ENCODE measurements at regions not wholly inside any gene's neighbourhood (a gene's known extent, or its start where the extent isn't known, plus 50 kb on each side); places are given as distances from the start of the nearest gene placed in this dataset.
A peak's percentile ranks its signal among the peaks of the same experiment; 100 is the strongest.

DNA sequence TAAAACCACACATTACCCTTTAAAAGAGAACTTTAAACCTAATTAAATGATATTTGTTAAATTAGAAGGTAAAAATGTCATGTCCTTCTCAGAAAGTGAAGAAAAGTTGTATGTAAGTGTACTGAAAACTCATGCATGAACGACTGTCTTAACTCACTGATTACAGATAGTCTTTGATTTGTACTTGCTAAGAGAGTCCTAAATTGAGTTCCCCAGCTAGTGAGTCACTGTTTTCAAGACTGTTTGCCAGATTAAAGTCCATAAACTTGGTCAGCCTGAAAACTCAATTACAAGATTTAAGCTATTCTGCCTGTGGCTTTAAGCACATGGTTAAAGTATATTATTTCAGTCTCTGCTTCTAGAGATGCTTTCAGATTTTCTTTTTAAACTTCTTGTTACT, 124.9 kb upstream of the ZCCHC13 start:
- Mint-ChIP-seq H3K4me1 (ENCODE audit: low read depth) (peaks cover 35% of the 10 kb centered on the region), H3K9me3 (ENCODE audit: low read depth) (peaks cover 14% of the 10 kb centered on the region), H3K36me3 (ENCODE audit: insufficient read depth) (peaks cover 12% of the 10 kb centered on the region), H3K4me3 (ENCODE audit: low read depth) (no peak overlapping the region), H3K27me3 (no peaks in the 10 kb centered on the region), H3K27ac (peak overlapping the region; percentile 76)
- TF ChIP-seq, protein P1, sequence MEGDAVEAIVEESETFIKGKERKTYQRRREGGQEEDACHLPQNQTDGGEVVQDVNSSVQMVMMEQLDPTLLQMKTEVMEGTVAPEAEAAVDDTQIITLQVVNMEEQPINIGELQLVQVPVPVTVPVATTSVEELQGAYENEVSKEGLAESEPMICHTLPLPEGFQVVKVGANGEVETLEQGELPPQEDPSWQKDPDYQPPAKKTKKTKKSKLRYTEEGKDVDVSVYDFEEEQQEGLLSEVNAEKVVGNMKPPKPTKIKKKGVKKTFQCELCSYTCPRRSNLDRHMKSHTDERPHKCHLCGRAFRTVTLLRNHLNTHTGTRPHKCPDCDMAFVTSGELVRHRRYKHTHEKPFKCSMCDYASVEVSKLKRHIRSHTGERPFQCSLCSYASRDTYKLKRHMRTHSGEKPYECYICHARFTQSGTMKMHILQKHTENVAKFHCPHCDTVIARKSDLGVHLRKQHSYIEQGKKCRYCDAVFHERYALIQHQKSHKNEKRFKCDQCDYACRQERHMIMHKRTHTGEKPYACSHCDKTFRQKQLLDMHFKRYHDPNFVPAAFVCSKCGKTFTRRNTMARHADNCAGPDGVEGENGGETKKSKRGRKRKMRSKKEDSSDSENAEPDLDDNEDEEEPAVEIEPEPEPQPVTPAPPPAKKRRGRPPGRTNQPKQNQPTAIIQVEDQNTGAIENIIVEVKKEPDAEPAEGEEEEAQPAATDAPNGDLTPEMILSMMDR (IDR thresholded peaks at IDR 0.05; ENCODE audit: unreplicated experiment), result no peak
- DNase-seq (ENCODE audit: low spot score, unreplicated experiment), result no peak

DNA sequence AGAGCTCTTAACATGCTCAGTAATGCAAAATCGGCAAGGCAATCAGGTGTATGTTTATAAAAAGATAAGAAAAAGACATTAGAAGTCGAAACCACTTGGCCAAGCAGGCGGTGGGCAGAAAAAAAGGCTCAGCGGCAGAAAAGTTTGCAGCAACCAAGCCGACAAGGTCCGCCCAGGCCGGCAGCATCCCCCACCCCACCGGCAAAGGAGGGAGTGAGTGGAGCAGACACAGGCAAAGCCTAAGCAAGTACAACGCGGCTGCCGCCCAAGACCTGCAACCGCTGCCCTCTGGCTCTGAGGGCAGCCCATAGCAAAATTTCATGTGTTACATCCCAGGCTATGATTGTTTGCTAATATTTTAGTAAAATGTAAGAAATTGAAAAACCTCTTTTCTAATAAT, 125.4 kb upstream of the ZCCHC13 start:
- Mint-ChIP-seq H3K27me3 (no peaks in the 10 kb centered on the region), H3K9me3 (ENCODE audit: low read depth) (peaks cover 14% of the 10 kb centered on the region), H3K4me1 (ENCODE audit: low read depth) (peaks cover 35% of the 10 kb centered on the region), H3K36me3 (ENCODE audit: insufficient read depth) (peaks cover 14% of the 10 kb centered on the region), H3K27ac (peak overlapping the region; percentile 76), H3K4me3 (ENCODE audit: low read depth) (peak overlapping the region; percentile 12)
- DNase-seq (ENCODE audit: low spot score, unreplicated experiment), result no peak
- TF ChIP-seq, protein P1 (IDR thresholded peaks at IDR 0.05; ENCODE audit: unreplicated experiment), result no peak

DNA sequence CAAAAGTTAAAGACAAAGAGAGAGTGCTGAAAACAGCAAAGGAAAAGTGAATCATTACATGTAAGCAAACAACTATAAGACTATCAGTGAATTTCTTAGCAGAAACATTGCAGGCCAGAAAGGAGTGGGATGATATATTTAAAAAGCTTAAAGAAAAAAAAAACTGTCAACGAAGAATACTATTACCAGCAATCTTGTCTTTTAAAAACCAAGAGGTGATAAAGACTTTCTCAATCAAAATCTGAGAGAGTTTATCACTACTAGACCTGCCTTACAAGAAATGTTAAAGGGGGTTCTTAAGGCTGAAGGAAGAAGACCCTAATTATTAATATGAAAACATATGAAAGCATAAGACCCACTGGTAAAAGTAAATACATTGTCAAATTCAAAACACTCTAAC, 132.5 kb upstream of the ZCCHC13 start:
- DNase-seq (ENCODE audit: low spot score, unreplicated experiment), result no peak
- peaks cover 34% of the 10 kb centered on the region for H3K36me3 Mint-ChIP-seq (ENCODE audit: insufficient read depth)
- no peaks in the 10 kb centered on the region for H3K27me3 Mint-ChIP-seq
- no peaks in the 10 kb centered on the region for H3K4me1 Mint-ChIP-seq (ENCODE audit: low read depth)
- H3K27ac Mint-ChIP-seq, result no peak overlapping the region
- peaks cover 42% of the 10 kb centered on the region for H3K9me3 Mint-ChIP-seq (ENCODE audit: low read depth)
- TF ChIP-seq, protein P1 (IDR thresholded peaks at IDR 0.05; ENCODE audit: unreplicated experiment), result no peak
- no peak overlapping the region for H3K4me3 Mint-ChIP-seq (ENCODE audit: low read depth)

DNA sequence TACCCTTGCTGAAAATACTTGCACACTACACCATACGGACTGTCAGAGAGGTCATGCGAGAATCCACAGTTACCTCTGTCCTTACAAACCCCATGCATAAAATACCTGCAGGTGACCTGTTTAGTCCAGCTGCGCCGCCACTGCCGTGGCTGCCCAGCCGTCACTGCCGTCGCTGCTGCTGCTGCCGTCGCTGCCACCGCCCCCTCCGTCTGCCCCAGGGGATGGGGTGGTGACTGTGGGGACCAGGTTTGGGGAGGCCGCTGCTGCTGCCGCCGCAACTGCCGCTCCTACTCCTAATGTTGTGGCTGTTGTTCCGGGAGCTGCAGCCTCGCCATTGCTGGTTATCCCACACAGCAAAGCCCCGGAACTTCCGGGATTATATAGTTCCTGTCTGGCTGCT, 141.8 kb upstream of the ZCCHC13 start:
- Mint-ChIP-seq H3K4me1 (ENCODE audit: low read depth) (no peaks in the 10 kb centered on the region), H3K4me3 (ENCODE audit: low read depth) (no peak overlapping the region), H3K36me3 (ENCODE audit: insufficient read depth) (peaks cover 24% of the 10 kb centered on the region), H3K9me3 (ENCODE audit: low read depth) (peaks cover 27% of the 10 kb centered on the region), H3K27ac (no peak overlapping the region), H3K27me3 (no peaks in the 10 kb centered on the region)
- TF ChIP-seq, protein P1 (IDR thresholded peaks at IDR 0.05; ENCODE audit: unreplicated experiment), result no peak
- no peak for DNase-seq (ENCODE audit: low spot score, unreplicated experiment)

DNA sequence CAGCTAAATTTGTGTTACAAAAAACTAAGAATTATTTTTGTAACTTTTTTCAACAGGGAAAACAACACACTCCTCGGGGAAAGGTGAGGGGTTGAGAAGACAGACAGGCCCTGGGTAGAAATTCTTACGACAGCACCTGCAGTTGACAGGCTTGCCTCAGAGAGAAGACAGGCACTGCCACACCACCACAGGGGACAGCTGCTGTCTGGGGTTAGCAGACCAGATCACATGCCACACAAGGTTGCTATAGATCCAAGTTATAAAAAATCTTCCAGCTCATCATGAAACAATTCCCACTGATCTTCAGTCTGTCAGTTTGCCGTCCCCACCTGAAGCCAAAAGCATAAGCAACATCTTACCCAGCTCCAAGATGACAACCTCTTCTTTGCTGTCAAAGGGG, 143.2 kb upstream of the ZCCHC13 start:
- H3K27ac Mint-ChIP-seq, result no peak overlapping the region
- peaks cover 31% of the 10 kb centered on the region for H3K9me3 Mint-ChIP-seq (ENCODE audit: low read depth)
- no peak for DNase-seq (ENCODE audit: low spot score, unreplicated experiment)
- TF ChIP-seq, protein P1 (IDR thresholded peaks at IDR 0.05; ENCODE audit: unreplicated experiment), result no peak
- H3K4me1 Mint-ChIP-seq (ENCODE audit: low read depth), result no peaks in the 10 kb centered on the region
- no peaks in the 10 kb centered on the region for H3K27me3 Mint-ChIP-seq
- no peak overlapping the region for H3K4me3 Mint-ChIP-seq (ENCODE audit: low read depth)
- peaks cover 24% of the 10 kb centered on the region for H3K36me3 Mint-ChIP-seq (ENCODE audit: insufficient read depth)
